ENCODE measurements at regions not wholly inside any gene's neighbourhood (a gene's known extent, or its start where the extent isn't known, plus 50 kb on each side); places are given as distances from the start of the nearest gene placed in this dataset.

DNA sequence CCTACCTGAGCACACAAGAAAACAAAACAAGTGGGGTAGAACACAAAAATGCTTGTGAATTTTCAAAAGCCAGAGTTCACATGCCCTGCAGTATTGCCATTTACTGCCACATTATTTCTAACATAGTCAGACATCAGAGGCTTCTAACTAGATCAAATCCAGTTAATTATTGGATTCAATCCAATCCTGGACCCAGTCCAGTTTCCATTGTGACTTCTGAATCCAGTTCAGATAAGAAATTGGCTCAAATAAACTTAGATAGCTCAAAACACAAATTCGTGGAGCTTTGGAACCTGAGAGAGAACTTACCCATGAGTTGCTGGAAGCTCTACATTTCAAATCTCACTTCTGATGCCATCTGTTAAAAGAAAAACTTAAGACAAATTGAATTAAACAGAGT is 85.2 kb upstream of the ANKEF1 start:
- TF ChIP-seq, protein P1, sequence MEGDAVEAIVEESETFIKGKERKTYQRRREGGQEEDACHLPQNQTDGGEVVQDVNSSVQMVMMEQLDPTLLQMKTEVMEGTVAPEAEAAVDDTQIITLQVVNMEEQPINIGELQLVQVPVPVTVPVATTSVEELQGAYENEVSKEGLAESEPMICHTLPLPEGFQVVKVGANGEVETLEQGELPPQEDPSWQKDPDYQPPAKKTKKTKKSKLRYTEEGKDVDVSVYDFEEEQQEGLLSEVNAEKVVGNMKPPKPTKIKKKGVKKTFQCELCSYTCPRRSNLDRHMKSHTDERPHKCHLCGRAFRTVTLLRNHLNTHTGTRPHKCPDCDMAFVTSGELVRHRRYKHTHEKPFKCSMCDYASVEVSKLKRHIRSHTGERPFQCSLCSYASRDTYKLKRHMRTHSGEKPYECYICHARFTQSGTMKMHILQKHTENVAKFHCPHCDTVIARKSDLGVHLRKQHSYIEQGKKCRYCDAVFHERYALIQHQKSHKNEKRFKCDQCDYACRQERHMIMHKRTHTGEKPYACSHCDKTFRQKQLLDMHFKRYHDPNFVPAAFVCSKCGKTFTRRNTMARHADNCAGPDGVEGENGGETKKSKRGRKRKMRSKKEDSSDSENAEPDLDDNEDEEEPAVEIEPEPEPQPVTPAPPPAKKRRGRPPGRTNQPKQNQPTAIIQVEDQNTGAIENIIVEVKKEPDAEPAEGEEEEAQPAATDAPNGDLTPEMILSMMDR (IDR thresholded peaks at IDR 0.05; ENCODE audit: extremely low read depth in 1 of 2, insufficient read depth in 1 of 2, low read depth in 1 of 2, low read length in 2 of 2): no peak
- H3K9me1 ChIP-seq (replicated peaks; ENCODE audit: control insufficient read depth, extremely low read depth, insufficient read depth, low read length): no peaks in the 10 kb centered on the region
- no peaks in the 10 kb centered on the region for H3K9me3 ChIP-seq (replicated peaks; ENCODE audit: control insufficient read depth, insufficient read depth, low read length)
- H3K27ac ChIP-seq (ENCODE audit: insufficient read depth, low read depth, low read length): no peak overlapping the region
- H3K4me3 ChIP-seq (replicated peaks in 1 of 3; ENCODE audit: insufficient read depth in 1 of 3, low read depth in 1 of 3, low read length in 3 of 3): no peak overlapping the region
- DNase-seq (ENCODE audit: low read depth, low spot score) (peak; percentile 36), FAIRE-seq (no peak)
- dilution Hi-C loops (cut with MboI; ENCODE audit: extremely low pct_ligation_motif_present, low sequenced_read_pairs) (no loop called here), intact Hi-C loops (cut with micrococcal nuclease) (no loop called here)
- H3K4me1 ChIP-seq (ENCODE audit: control insufficient read depth, extremely low read depth, insufficient read depth, low read length): no peaks in the 10 kb centered on the region
- POLR2A ChIA-PET: no interaction called here
- no TSS peak for BruUV-seq (replicated peaks)
- no peaks in the 10 kb centered on the region for H3K79me2 ChIP-seq (ENCODE audit: control insufficient read depth, insufficient read depth, low read length)
- no peaks in the 10 kb centered on the region for H3K27me3 ChIP-seq (ENCODE audit: control insufficient read depth in 2 of 2, insufficient read depth in 2 of 2, low read length in 2 of 2)
- H4K20me1 ChIP-seq (replicated peaks; ENCODE audit: control insufficient read depth, extremely low read depth, insufficient read depth, low read length): no peaks in the 10 kb centered on the region
- no peak overlapping the region for H3K4me2 ChIP-seq (ENCODE audit: insufficient read depth, low read length)
- H3K9ac ChIP-seq (replicated peaks; ENCODE audit: extremely low read depth, insufficient read depth, low read length): no peak overlapping the region
- H3K36me3 ChIP-seq (ENCODE audit: control insufficient read depth in 2 of 2, extremely low read depth in 1 of 2, insufficient read depth in 2 of 2, low read length in 2 of 2): no peaks in the 10 kb centered on the region
- CTCF ChIA-PET: interaction anchor here (1.0 to 1.5 kb wide), 2 partner anchors 10 to 141 kb away, joined by 3 to 4 read pairs; no protein-coding TSS in a partner anchor
- no peak overlapping the region for H2AFZ ChIP-seq (ENCODE audit: low read depth, low read length)

- Histone ChIP-seq H3K79me2 (ENCODE audit: control insufficient read depth, insufficient read depth, low read length) (no peaks in the 10 kb centered on the region), H3K36me3 (ENCODE audit: control insufficient read depth in 2 of 2, extremely low read depth in 1 of 2, insufficient read depth in 2 of 2, low read length in 2 of 2) (no peaks in the 10 kb centered on the region), H3K9me1 (replicated peaks; ENCODE audit: control insufficient read depth, extremely low read depth, insufficient read depth, low read length) (no peaks in the 10 kb centered on the region), H3K27ac (ENCODE audit: insufficient read depth, low read depth, low read length) (no peak overlapping the region), H3K9ac (replicated peaks; ENCODE audit: extremely low read depth, insufficient read depth, low read length) (no peak overlapping the region), H2AFZ (ENCODE audit: low read depth, low read length) (no peak overlapping the region), H3K4me1 (ENCODE audit: control insufficient read depth, extremely low read depth, insufficient read depth, low read length) (no peaks in the 10 kb centered on the region), H3K4me2 (ENCODE audit: insufficient read depth, low read length) (no peak overlapping the region), H3K9me3 (replicated peaks; ENCODE audit: control insufficient read depth, insufficient read depth, low read length) (no peaks in the 10 kb centered on the region), H3K4me3 (replicated peaks in 1 of 3; ENCODE audit: insufficient read depth in 1 of 3, low read depth in 1 of 3, low read length in 3 of 3) (no peak overlapping the region), H3K27me3 (ENCODE audit: control insufficient read depth in 2 of 2, insufficient read depth in 2 of 2, low read length in 2 of 2) (no peaks in the 10 kb centered on the region), H4K20me1 (replicated peaks; ENCODE audit: control insufficient read depth, extremely low read depth, insufficient read depth, low read length) (no peaks in the 10 kb centered on the region)
- DNase-seq (ENCODE audit: low read depth, low spot score) (no peak), FAIRE-seq (no peak)
- ChIA-PET POLR2A (no interaction called here), CTCF (interaction anchor here (1.0 kb wide), 1 partner anchor 33 kb away, joined by 3 read pairs; no protein-coding TSS in a partner anchor)
- dilution Hi-C loops (cut with MboI; ENCODE audit: extremely low pct_ligation_motif_present, low sequenced_read_pairs) (no loop called here), intact Hi-C loops (cut with micrococcal nuclease) (no loop called here)
- TF ChIP-seq EZH2 (IDR thresholded peaks at IDR 0.05; ENCODE audit: borderline replicate concordance, low read depth, low read length, severe bottlenecking) (no peak), GATA2 (IDR thresholded peaks at IDR 0.05; ENCODE audit: insufficient read depth, insufficient read length, low read depth, low read length) (no peak), POLR2AphosphoS5 (IDR thresholded peaks at IDR 0.05; ENCODE audit: insufficient read depth, low read depth, low read length) (no peak), JUN (IDR thresholded peaks at IDR 0.05; ENCODE audit: borderline replicate concordance, insufficient read depth, insufficient read length, low read depth) (no peak), POLR2A (IDR thresholded peaks at IDR 0.05; ENCODE audit: low read depth, low read length) (no peak), FOS (IDR thresholded peaks at IDR 0.05; ENCODE audit: borderline replicate concordance, insufficient read depth, low read length) (no peak), MYC (IDR thresholded peaks at IDR 0.05; ENCODE audit: low read depth, low read length) (no peak)
- TF ChIP-seq, protein P2, sequence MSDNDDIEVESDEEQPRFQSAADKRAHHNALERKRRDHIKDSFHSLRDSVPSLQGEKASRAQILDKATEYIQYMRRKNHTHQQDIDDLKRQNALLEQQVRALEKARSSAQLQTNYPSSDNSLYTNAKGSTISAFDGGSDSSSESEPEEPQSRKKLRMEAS (IDR thresholded peaks at IDR 0.05; ENCODE audit: insufficient read depth, insufficient read length): no peak
- TF ChIP-seq, protein P1 (IDR thresholded peaks at IDR 0.05; ENCODE audit: extremely low read depth in 1 of 2, insufficient read depth in 1 of 2, low read depth in 1 of 2, low read length in 2 of 2): no peak
- no TSS peak for BruUV-seq (replicated peaks)
Observed at GRCh38 chr20:9945408-9945807, 89.4 kb upstream of the ANKEF1 start.

Data from endothelial cell of umbilical vein (primary cell).